GM18507 (cell line): ENCODE measurements at regions not wholly inside any gene's neighbourhood (a gene's known extent, or its start where the extent isn't known, plus 50 kb on each side); places are given as distances from the start of the nearest gene placed in this dataset.
"Not testable (repeated sequence)": the region's sequence is repeated elsewhere in the genome, so short reads cannot be mapped to it uniquely, and the experiment has no call there.

ENCODE experiments used
- DNase-seq: peaks from one replicate; pipeline ENCODE4 v3.0.0; 2011; ENCODE audit warnings: low read depth; ENCODE audit not compliant: insufficient read length; ENCODE audit errors: extremely low spot score
- FAIRE-seq: peaks from 2 replicates; lab custom pipeline; 2011; peaks lifted over from hg19 to GRCh38; lab: Jason Lieb, UNC

- not testable (repeated sequence) for FAIRE-seq, DNase-seq
Measured at GRCh38 chr15:88965097-88965496, 51.9 kb upstream of the MFGE8 start.

DNA sequence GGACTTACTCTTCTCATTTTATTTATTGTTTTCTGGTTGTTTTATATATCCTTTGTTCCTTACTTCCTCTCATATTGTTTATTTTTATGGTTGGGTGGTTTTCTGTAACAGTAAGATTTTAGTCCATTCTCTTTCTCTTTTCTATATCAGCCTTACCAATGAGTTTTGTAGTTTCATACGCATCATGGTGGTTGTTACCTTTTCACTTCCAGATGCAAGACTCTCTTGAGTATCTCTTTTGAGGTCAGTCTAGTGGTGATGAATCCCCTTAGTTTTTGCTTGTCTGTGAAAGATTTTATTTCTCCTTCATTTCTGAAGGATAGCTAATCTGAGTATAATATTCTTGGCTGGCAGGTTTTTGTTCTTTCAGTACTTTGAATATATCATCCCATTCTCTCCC is 57.1 kb upstream of the MFGE8 start:
- FAIRE-seq, result no peak
- DNase-seq, result no peak

DNA sequence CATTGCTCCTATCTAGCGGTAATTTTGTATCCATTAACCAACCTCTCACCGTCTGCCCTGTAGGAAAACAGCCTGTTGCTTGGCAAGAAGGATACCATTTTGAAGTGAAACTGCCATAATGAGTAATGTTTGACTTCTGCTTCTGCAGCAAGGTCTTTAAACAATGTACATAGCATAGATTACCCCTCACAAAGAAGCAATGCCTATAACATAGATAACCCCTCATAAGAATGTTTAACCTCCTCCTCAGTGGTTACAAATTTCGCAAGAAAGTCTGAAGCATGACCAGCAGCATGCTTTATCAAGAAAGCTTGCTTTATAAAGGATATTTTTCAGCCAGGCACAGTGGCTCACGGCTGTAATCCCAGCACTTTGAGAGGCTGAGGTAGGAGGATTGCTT is 61.2 kb upstream of the MFGE8 start:
- DNase-seq (no peak), FAIRE-seq (no peak)

GRCh38 chr15:88975891-88976290 is 62.7 kb upstream of the MFGE8 start:
- DNase-seq (no peak), FAIRE-seq (no peak)

DNA sequence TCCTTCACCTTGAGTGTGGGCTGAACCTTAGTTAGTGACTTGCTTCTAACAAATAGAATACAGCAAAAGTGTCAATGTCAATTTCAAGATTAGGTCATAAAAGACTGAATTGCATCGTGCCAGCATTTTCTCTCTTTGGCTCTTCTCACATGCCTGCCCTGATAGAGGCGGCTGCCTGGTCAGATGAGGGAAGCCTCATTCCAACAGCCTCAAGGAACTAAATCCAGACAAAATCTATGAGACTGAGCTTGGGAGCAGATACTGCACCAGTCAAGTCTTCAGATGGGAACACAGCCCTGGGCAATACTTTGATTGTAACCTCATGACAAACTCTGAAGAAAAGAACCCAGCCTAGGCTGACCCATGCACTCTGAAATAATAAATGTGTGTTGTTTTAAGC is 63.5 kb upstream of the MFGE8 start:
- no peak for DNase-seq
- no peak for FAIRE-seq

- FAIRE-seq (no peak), DNase-seq (no peak)
Measured at GRCh38 chr15:88979674-88980073, 66.5 kb upstream of the MFGE8 start.

- FAIRE-seq (no peak), DNase-seq (no peak)
Measured at GRCh38 chr15:88980498-88980897, 67.3 kb upstream of the MFGE8 start.

DNA sequence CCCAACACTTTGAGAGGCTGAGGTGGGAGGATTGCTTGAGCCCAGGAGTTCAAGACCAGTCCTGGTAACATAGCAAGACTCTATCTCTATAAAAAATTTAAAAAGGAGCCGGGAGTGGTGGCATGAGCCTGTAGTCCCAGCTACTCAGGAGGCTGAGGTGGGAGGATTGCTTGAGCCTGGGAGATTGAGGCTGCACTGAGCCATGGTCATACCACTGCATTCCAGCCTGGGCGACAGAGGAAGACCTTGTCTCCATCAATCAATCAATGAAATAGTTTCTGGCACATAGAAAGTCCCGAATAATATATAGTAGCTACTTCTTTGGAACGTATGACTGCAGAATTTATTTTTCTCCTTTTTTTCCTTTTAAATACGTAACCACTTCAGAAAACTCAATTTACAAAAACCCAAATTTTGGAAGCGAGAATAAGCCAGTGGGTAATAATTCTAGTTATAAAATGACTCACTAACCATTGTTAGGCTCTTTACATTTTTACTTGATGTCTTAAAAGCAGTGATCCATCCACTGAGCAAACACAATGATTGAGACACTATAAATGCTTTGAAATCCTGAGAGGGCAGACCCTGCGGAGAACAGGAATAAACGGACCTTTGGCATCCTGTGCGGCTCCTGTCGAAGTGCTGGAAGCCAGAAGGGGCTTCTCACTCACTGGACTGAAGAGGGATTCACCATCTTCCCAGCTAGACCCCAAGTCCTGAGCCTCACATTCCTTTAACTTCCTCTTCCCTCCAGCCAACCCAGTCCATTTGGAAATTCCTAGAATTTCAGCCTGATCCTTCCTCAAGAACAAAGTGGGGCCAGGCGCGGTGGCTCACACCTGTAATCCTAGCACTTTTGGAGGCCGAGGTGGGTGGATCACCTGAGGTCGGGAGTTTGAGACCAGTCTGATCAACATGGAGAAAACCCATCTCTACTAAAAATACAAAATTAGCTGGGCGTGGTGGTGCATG is 68.4 kb upstream of the MFGE8 start:
- DNase-seq, result no peak
- no peak for FAIRE-seq

- peak; percentile 53 for DNase-seq
- peak; percentile 93 for FAIRE-seq
Measured at GRCh38 chr15:88982304-88982945, 69.2 kb upstream of the MFGE8 start.

DNA sequence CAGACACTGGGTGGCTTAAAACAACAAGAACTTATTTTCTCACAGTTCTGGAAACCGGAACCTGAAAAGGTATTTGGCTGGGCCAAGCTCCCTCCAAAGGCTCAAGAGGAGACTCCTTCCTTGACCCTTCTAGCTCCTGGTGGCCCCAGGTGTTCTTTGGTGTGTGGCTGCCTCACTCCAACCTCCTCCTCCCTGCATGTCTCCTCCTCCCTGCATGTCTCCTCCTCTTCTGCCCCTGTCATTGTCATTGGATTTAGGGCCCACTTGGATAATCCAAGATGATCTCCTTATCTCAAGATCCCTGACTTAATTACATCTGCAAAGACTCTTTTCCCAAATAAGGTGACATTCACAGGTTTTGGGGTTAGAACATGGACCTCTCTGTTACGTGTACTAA is 69.8 kb upstream of the MFGE8 start:
- DNase-seq (no peak), FAIRE-seq (no peak)

DNA sequence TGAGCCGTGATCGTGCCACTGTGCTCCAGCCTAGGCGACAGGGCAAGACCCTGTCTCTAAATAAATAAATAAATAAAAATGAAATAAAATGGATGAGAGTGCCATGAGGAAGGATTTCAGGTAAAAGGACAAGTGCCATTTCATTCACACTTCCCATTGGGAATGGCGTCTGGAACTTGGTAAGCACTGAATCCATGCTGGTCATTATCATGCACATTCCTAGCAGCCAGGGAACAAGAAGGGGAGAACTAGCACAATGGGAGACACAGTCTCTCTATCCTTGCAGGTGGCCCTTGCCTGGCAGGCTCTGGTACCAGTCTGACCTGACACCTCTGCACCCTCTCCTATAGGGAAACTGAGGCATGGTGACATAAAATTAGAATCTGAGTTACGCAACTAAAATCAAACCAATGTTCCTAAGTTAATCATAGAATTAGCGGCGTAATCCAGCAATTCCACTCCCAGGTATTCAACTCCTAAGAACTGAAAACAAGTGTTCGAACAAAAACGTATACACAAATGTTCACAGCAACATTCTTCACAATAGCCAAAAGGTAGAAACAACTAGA is 70.8 kb upstream of the MFGE8 start:
- FAIRE-seq (no peak), DNase-seq (no peak)

DNA sequence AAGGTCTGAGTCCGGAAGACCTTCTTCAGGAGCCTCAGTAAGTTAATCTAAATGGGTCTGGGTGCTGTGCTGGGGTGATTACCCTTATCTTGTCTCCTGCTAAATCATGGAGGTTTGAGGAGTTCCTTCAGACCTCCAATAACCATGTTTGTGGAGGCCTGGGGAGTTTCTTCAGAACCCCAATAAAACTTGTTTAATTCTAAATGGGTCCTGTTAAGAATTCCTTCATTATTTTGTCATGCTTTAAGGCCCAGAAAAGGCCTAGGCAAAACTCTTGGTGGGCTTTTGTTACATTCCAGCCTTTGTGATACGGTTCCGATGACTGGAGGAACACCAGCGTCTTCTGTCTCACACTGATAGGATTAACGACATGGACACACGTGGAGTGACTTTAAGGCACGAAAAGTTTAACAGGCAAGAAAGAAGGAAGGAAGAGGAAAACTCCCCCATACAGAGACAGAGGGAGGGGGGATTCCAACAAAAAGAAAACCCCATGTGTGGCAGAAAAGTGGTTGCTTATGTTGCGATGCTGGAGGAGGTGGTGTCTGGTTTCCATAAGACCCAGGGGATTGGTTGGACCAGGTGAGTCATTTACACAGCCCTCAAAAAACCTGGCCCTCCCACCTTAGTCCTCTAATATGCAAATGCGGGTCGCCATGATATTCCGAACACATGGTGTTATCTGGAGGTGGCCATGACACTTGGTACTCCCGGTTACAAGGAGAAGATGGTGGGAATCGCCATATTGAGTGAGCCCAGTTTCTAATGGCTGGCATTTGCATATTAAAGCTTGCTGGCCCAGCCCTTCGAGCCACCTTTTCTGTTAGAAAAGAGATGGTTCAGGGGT is 72.6 kb upstream of the MFGE8 start:
- FAIRE-seq (no peak), DNase-seq (no peak)

- DNase-seq, result no peak
- no peak for FAIRE-seq
Measured at GRCh38 chr15:88986949-88987590, 73.9 kb upstream of the MFGE8 start.

DNA sequence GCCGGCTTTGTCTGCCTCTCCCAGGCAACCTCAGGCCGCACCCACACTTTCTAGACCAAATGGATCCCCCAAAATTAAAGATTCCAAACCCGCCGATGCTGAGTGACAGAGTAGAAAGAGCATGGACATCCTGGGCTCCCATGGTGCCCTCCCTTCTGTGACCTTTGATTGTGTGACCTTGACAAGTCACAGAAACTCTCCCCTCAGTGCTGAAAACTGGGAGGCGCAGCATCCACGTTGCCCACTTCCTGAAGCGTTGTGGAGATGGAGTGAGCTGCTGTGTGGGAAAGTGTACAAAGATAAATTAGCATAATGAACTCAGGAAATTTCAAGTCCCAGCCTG is 74.4 kb upstream of the MFGE8 start:
- FAIRE-seq (no peak), DNase-seq (no peak)

- no peak for DNase-seq
- no peak for FAIRE-seq
Measured at GRCh38 chr15:88987934-88988671, 74.9 kb upstream of the MFGE8 start.

- no peak for FAIRE-seq
- DNase-seq, result no peak
Measured at GRCh38 chr15:88989578-88989977, 76.4 kb upstream of the MFGE8 start.

- FAIRE-seq (no peak), DNase-seq (no peak)
Measured at GRCh38 chr15:88990185-88990679, 77.1 kb upstream of the MFGE8 start.

DNA sequence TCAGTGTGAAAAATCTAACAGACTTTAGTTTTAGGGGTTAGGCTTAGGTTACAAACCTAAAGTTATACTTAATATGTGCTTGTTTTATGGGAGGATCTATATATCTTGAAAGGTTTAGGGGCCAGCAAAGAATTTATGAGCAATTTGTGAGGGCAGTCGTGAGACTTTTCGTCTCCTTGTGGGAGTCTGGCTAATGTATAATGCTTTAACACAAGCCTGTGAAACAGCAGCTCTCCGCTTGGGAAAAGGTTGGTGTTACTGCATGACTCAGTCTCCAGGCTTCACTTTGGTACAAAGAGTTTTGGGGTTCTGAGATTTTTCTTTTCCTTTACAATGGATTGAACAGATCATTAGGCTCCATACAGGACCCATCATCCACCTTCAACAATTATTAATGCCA is 79.0 kb upstream of the MFGE8 start:
- DNase-seq (no peak), FAIRE-seq (no peak)
